Left ventricle myocardium inferior (tissue), 1 donor: ENCODE measurements at regions not wholly inside any gene's neighbourhood (a gene's known extent, or its start where the extent isn't known, plus 50 kb on each side); places are given as distances from the start of the nearest gene placed in this dataset.
"Not testable (repeated sequence)": the region's sequence is repeated elsewhere in the genome, so short reads cannot be mapped to it uniquely, and the experiment has no call there.

ENCODE experiments used
- DNase-seq: peaks from one replicate; pipeline ENCODE4 v3.0.0-alpha.2; 2020
- H3K27ac ChIP-seq: fragments of 200-600 bp; replicated peaks from 2 replicates; pipeline ENCODE4 v1.8.0; 2021
- H3K27me3 ChIP-seq: fragments of 200-600 bp; 2 replicates; pipeline ENCODE4 v1.8.0; 2021; ENCODE audit warnings: low read depth
- H3K36me3 ChIP-seq: fragments of 200-600 bp; 2 replicates; pipeline ENCODE4 v1.8.0; 2021
- H3K4me1 ChIP-seq: fragments of 200-600 bp; 2 replicates; pipeline ENCODE4 v1.8.0; 2021
- H3K4me3 ChIP-seq: fragments of 200-600 bp; 2 replicates; pipeline ENCODE4 v1.8.0; 2021; ENCODE audit warnings: mild to moderate bottlenecking, moderate library complexity
- H3K9me3 ChIP-seq: fragments of 200-600 bp; replicated peaks from 2 replicates; pipeline ENCODE4 v1.8.0; 2021
- intact Hi-C: fragments of 100-400 bp; cut with micrococcal nuclease; formaldehyde crosslinking; loops from one replicate; pipeline ENCODE4 v1.11.0; 2022
- TF ChIP-seq, protein P1 (sequence below): fragments of 200-600 bp; IDR thresholded peaks from 2 replicates; pipeline ENCODE4 v1.8.0; 2021; ENCODE audit warnings: antibody characterized with exemption, mild to moderate bottlenecking, borderline replicate concordance
- donor health status: DM: no; HTN: yes; CAD: no; lungs with severe emphysema.

DNA sequence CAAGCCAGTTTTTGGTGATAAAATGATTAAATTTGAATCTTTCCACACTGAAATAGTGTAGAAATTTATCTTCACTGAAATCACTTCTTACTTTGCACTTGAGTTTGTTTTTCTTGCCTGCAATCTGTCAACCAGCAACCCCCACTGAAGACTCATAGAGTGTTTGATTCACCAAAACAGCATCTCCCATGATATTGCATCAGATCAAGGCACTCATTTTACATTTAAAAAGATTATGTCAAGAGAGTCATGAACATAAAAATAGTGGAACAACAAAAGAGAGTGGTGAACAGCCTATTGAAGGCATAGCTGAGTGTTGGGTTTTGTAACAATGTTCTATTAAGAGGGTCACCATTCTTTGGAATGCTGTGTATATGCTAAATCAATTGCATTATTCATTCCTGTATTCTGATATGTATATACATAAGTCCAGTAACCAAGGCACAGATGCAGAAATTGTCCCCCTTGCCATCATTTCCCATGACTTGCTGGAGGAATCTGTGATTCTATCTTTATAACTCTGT lies 1934.9 kb downstream of the ARAP2 start:
- H3K4me3 ChIP-seq = no peak overlapping the region
- no peaks in the 10 kb centered on the region for H3K27me3 ChIP-seq
- TF ChIP-seq, protein P1, sequence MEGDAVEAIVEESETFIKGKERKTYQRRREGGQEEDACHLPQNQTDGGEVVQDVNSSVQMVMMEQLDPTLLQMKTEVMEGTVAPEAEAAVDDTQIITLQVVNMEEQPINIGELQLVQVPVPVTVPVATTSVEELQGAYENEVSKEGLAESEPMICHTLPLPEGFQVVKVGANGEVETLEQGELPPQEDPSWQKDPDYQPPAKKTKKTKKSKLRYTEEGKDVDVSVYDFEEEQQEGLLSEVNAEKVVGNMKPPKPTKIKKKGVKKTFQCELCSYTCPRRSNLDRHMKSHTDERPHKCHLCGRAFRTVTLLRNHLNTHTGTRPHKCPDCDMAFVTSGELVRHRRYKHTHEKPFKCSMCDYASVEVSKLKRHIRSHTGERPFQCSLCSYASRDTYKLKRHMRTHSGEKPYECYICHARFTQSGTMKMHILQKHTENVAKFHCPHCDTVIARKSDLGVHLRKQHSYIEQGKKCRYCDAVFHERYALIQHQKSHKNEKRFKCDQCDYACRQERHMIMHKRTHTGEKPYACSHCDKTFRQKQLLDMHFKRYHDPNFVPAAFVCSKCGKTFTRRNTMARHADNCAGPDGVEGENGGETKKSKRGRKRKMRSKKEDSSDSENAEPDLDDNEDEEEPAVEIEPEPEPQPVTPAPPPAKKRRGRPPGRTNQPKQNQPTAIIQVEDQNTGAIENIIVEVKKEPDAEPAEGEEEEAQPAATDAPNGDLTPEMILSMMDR = no peak
- H3K4me1 ChIP-seq = no peaks in the 10 kb centered on the region
- no peak overlapping the region for H3K27ac ChIP-seq
- intact Hi-C loops = no loop called here
- DNase-seq = no peak
- no peaks in the 10 kb centered on the region for H3K9me3 ChIP-seq
- no peaks in the 10 kb centered on the region for H3K36me3 ChIP-seq

DNA sequence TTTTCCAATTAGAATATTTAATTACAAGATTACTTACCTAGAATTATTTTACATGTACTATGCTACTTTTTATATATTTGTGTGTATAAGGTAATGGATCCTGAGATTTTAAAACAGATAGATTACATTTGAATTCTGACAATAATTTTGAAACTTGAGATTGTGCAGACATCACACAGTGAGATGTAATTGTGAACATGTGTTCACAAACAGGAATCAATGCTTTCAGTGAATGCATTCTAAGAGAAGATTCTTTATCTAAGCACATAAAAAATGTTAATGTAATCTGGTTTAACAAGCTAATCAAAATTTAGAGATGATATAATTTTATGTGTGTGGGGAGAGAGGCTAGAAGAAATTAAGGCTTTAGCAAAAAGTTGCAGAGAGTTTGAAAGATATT lies 1925.5 kb downstream of the ARAP2 start:
- H3K4me3 ChIP-seq = no peak overlapping the region
- TF ChIP-seq, protein P1 = no peak

DNA sequence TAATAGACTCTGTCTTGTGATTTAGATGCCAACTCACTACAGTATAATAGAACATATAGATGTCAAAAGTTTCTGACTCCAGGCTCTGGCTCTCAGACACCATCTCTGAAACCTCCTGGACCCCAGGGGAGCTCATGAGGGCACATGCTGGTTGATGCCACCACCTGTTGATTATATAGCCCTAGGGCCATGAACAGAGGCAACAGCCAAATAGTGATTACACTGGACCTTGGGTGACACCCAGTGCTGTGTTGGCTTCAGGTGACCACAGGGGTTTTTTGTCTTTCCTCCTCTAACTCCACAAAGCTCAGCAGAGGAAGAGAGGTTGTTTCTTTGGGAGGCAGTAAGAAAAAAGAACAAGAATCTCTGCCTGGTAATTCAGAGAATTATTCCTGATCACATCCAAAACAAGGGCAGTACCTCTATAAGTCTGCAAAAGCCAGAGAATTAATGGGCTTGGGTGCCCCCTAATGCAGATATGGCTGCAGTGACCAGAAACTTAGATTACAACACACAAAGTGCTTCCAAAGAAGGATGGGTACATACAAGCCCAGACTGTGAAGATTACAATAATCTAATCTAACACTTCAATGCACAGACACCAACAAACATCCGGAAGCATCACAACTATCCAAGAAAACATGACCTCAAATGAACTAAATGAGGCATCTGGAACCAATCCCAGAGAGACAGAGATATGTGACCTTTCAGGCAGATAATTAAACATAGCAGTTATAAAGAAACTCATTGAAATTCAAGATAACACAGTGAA lies 1920.6 kb downstream of the ARAP2 start:
- Histone ChIP-seq H3K36me3 (no peaks in the 10 kb centered on the region), H3K9me3 (peaks cover 5% of the 10 kb centered on the region), H3K4me1 (no peaks in the 10 kb centered on the region), H3K27ac (no peak overlapping the region), H3K27me3 (no peaks in the 10 kb centered on the region), H3K4me3 (no peak overlapping the region)
- no peak for DNase-seq
- intact Hi-C loops = no loop called here
- TF ChIP-seq, protein P1 = no peak

More for the DNA sequence above, 1925.5 kb downstream of the ARAP2 start:
- Histone ChIP-seq H3K9me3 (peaks cover 10% of the 10 kb centered on the region), H3K27me3 (no peaks in the 10 kb centered on the region), H3K27ac (no peak overlapping the region), H3K36me3 (no peaks in the 10 kb centered on the region), H3K4me1 (no peaks in the 10 kb centered on the region)
- intact Hi-C loops = no loop called here
- DNase-seq = no peak

GRCh38 chr4:34328939-34329338 lies 1915.4 kb downstream of the ARAP2 start:
- Histone ChIP-seq H3K27me3 (no peaks in the 10 kb centered on the region), H3K36me3 (no peaks in the 10 kb centered on the region), H3K27ac (no peak overlapping the region), H3K4me3 (no peak overlapping the region), H3K9me3 (peaks cover 8% of the 10 kb centered on the region), H3K4me1 (no peaks in the 10 kb centered on the region)
- intact Hi-C loops = no loop called here
- no peak for DNase-seq
- TF ChIP-seq, protein P1 = no peak

GRCh38 chr4:34335156-34335555 lies 1909.2 kb downstream of the ARAP2 start:
- H3K27me3 ChIP-seq, H3K4me3 ChIP-seq, DNase-seq, H3K27ac ChIP-seq, intact Hi-C loops, H3K4me1 ChIP-seq, H3K36me3 ChIP-seq: not testable (repeated sequence)
- H3K9me3 ChIP-seq = peaks cover 35% of the 10 kb centered on the region

DNA sequence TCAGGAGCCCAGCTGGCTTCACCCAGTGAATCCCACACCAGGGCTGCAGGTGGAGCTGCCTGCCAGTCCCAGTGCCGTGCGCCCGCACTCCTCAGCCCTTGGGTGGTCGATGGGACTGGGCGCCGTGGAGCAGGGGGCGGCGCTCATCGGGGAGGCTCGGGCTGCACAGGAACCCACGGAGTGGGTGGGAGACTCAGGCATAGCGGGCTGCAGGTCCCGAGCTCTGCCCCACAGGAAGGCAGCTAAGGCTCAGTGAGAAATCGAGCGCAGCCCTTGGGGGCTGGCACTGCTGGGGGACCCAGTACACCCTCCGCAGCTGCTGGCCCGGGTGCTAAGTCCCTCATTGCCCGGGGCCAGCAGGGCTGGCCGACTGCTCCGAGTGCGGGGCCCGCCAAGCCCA lies 1908.8 kb downstream of the ARAP2 start:
- H3K9me3 ChIP-seq = peaks cover 32% of the 10 kb centered on the region
- H3K27me3 ChIP-seq, H3K4me3 ChIP-seq, intact Hi-C loops, H3K4me1 ChIP-seq, H3K36me3 ChIP-seq, DNase-seq, H3K27ac ChIP-seq: not testable (repeated sequence)
